GM21423 (cell line): ENCODE measurements at regions not wholly inside any gene's neighbourhood (a gene's known extent, or its start where the extent isn't known, plus 50 kb on each side); places are given as distances from the start of the nearest gene placed in this dataset.
"Not testable (repeated sequence)": the region's sequence is repeated elsewhere in the genome, so short reads cannot be mapped to it uniquely, and the experiment has no call there.

Source experiments
- ATAC-seq: cut with Tn5 transposase; IDR thresholded peaks from one replicate; pipeline ENCODE4 v1.9.1; 2021; ENCODE audit warnings: mild to moderate bottlenecking, moderate library complexity; ENCODE audit not compliant: unreplicated experiment

DNA sequence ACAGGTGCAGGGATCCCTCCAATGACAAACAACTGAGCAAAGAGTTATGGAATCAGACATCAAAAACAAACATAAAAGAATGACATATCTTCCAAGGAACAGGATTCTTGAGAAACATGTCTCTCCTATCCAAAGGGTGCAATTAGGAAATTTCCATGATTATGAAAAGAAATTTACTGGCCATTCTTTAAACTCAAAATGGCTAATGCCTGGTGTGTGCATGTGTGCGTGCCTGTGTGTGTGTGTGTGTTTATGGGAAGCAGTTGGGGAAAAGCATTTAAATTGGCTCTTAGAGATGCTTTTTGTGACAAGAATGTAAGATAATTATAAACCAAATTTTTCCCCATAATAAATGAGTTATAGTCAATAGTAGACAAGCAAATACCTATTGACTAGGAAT lies 320.5 kb upstream of the THBS1 start:
- ATAC-seq: no peak

DNA sequence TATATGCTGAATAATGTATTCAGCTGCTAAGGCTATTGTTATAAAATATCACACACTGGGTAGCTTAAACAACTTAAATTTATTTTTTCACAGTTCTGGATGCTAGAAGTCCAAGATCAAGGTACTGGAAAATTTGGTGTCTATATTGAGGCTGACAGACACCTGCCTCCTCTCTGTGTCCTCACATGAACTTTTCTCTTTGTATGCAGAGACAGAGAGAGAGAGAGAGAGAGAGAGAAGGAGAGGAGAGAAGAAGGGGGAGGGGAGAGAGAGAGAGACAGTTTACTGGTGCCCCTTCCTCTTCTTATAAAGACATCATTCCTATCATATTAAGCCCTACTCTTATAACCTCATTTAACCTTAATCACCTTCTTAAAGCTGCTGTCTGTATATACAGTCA lies 320.1 kb upstream of the THBS1 start:
- no peak for ATAC-seq

DNA sequence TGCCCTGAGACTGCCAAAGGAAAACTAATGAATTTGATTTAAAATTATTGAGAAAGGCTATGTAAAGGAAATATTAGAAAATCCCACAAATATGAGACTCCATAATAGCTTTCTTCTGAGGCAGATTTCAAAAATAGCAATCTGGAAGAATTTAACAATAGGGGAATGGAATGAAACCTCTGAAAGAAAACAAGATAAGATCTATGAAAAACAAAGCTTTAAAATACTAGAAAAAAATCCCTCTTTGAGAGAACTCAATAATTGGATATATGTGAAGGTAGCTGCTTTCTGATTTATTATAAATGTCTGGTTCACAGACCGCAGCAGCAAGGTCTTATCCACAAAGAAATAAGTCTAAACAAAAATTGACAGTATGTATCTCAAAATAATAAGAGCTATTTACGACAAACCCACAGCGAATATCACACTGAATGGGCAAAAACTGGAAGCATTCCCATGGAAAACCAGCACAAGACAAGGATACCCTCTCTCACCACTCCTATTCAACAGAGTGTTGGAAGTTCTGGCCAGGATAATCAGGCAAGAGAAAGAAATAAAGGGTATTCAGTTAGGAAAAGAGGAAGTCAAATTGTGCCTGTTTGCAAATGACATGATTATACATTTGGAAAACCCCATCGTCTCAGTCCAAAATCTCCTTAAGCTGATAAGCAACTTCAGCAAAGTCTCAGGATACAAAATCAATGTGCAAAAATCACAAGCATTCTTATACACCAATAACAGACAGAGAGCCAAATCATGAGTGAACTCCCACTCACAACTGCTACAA lies 319.3 kb upstream of the THBS1 start:
- ATAC-seq: not testable (repeated sequence)

DNA sequence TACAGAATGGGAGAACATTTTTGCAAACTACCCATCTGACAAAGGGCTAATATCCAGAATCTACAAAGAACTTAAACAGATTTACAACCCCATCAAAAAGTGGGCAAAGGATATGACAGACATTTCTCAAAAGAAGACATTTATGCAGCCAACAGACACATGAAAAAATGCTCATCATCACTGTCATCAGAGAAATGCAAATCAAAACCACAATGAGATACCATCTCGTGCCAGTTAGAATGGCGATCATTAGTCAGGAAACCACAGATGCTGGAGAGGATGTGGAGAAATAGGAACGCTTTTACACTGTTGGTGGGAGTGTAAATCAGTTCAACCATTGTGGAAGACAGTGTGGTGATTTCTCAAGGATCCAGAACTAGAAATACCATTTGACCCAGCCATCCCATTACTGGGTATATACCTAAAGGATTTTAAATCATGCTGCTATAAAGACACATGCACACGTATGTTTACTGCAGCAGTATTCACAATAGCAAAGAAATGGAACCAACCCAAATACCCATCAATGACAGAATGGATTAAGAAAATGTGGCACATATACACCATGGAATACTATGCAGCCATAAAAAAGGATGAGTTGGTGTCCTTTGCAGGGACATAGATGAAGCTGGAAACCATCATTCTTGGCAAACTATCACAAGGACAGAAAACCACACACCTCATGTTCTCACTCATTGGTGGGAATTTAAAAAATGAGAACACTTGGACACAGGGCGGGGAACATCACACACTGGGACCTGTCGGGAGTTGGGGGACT lies 317.7 kb upstream of the THBS1 start:
- not testable (repeated sequence) for ATAC-seq

DNA sequence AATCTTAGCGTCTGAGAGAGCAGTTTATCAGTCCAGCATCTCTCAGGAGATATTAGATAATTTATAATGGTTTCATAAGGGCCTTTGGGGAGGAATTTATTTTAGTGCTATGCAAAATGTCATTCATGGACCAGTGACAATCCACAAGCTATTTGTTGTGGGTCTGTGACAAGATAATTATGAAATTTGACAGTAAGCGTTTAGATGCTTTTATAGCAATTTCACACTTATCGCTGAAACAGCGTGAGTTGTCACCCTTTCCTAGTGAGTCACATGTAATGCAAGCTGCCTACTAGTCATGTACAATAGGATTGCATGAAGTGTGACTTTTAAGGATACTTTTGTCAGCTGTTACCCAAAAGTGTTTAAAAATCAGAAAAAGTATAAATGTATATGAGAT lies 315.6 kb upstream of the THBS1 start:
- ATAC-seq: no peak

DNA sequence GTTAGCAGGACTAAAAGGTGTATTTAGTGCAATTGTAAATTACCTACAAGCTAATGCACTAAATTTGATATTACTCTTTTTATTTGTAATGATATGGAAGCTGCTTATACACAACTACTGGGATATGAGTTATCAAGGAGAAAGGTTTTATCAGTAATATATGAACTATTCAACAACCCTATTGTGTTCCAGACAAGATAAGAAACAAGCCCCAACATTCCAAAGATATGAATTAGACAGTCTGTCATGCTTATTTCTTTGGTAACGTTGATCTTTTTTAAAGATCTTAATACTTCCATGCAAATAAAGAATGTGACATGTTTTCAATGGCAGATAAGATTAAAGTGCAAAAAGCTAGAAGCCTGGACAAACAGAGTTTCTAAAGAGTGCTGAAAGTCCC lies 314.0 kb upstream of the THBS1 start:
- no peak for ATAC-seq

DNA sequence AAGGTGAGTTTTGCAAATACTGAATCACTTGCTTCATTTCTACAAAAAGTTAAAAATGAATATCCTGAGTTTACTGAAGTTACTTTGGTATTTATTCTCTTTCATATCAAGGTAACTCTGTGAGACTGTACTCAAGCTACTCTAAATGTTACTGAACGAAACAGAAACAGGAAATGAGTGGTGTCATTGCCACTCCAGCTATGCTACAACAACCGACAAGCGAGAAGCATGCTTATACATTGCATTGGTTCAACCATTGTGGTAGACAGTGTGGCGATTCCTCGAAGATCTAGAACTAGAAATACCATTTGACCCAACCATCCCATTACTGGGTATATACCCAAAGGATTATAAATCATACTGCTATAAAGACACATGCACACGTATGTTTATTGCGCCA lies 313.2 kb upstream of the THBS1 start:
- no peak for ATAC-seq

DNA sequence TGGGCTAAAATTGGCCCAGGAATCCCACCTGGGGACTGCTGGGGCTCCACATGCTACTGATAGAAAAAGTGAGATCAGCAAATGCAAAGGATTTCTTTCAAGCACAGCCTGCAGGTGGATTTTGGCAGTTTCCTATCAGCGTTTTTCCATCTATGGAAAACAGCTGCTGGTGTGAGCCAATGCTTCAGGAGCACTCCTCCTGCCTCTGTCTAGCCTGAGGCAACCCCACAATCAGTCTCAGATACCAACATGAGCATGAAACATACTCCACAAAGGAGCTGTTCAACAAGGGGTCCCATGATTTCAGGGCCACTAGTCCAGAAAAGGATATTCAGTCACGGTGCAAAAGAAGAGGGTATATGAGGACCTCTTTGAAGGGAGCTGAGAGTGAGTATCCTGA lies 311.5 kb upstream of the THBS1 start:
- ATAC-seq: no peak

DNA sequence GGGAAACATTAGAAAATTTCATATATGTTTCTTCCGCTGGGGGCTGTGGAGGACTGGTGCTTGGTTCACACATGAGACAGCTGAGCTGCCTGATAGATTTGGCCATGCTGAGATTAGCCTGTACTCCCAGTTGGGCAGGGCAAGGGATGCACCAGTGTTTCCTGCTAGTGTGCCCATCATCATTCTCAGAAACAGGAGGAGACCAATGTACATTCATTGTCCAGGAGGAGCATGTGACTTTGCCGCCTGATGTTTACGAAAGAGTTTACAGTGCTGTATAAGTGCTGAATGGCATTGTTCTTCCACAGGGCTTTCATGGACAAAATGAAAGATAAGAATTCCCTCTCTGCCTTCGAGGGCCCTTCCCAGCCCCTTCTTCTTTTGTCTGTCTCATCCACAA lies 311.1 kb upstream of the THBS1 start:
- no peak for ATAC-seq

DNA sequence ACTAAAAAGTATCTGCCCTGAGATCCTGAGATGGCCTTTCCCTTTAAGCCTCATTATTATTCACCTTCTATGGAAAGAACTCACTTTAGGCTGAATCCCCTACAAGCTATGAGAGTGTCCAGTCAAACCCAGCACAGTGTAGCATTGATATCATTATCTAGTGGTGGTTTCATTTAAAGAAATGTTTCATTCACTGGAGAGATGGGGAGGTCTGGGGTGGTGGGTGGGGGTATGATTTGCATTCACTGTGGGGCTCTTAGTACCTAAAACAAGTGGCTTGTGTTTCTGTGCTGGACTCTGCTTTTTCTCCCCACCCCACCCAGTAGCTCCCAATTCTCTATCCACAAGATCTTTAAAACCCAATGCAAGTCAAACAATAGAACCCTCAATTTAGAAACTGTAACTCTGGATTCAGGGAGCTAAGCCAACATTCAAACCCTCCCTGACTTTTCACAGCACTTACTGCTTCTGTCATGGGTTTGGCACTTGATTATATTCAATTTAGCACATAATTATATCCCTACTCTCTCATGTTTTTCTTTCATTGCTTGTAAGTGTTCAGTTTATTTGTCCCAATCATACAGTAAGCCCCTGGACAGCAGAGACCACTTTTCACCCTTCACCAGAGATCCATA lies 310.5 kb upstream of the THBS1 start:
- ATAC-seq: no peak

DNA sequence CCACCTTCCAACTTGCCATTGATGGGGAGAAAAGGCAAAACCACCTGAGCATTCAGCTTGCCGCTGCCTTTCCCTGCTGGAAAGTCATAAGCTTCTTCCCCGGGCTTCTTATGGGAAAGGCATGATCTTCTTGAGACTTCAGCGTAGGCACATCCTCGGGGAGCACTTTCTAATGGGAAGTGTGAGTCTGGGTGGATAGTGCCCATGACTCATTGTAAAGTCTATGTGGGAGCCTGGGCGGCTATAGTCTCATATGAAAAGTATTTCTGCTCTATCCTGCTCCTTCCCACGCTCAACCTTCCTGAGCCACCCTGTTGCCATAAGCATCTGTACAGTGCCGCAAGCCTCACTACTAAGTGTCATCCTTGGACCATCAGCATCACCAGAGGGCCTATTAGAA lies 309.9 kb upstream of the THBS1 start:
- no peak for ATAC-seq

DNA sequence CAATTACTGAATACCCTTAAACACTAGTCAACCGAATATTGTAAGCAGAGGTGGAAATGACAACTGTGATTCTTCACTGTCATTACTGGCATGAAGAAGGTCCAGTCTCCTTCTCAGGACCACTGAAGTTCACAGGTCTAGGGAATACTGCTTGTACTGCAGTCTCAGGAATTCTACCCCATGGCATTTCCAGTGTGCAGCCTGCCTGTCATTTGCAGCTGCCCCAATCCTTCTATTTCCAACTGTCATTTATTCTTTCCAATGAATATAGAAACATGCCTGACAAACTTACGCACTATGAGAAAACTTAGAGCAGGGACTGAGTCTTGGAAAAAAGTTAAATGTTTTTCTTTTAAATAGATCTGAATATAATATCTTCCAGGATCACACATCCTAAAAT lies 308.0 kb upstream of the THBS1 start:
- ATAC-seq: no peak

DNA sequence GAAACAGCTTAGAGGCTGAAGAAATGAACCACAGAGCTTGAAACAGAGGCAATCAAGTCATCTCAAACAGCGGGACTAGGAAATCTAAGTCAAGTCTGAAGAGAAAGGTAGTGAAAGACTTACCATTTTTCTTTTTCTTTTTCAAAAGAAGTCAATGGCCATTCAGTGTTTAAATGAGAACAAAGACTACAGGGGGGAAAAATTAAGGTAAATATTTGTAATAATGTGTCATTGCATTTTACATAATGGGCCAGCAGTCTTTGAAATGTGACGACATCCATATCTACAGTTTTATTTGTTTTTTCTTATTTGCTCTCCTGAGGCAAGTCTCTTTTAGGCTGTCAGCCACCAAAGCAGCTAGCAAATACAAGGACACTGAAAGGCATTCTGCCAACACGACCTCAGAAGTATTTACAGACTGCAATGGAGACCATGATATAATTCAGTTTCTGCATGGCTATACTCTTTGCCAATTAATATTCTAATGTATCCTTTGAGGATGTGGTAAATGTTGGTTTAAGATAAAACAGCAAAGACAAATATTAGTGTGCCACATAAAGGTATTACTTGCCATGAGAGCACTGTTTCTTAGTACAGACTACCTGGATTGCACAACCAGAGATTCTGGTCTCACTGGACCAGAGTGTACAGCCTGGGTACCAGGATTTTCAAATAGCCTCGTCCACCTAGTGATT lies 307.0 kb upstream of the THBS1 start:
- no peak for ATAC-seq

DNA sequence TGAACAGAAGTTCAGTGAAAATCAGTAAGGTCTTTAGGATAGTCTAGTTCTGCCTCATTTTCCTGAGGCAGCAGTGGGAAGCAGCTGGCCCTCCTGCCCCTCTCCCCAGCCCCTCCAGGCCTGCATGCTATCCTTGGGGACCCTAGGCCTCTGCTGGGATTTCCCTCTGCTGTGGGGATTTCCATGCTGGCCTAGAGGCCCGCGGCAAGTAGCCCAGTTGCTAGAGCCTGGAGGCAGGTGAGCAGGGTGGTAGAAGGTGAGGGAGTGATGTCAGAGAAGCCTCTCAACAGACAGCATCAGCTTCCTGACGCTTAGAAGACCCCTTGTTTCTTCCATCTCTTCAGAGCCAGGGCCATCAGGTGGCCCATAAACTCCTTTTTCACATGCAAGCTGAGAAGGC lies 305.8 kb upstream of the THBS1 start:
- no peak for ATAC-seq

DNA sequence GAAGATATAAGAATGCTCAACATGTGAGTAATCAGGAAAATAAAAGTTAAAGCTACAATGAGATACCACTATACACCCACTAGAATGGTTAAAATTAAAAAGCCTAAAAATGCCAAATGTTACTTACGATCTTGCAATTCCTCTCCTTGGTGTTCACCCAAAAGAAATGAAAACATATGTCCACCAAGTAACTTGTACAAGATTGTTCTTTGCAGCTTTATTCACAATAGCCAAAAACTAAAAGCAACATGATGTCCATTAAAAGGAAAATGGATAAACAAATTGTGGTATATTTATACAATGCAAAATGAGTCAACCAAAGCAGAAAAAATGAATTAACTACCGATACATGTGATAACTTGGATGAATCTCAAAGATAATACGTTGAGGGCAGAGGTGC lies 301.6 kb upstream of the THBS1 start:
- ATAC-seq: no peak

DNA sequence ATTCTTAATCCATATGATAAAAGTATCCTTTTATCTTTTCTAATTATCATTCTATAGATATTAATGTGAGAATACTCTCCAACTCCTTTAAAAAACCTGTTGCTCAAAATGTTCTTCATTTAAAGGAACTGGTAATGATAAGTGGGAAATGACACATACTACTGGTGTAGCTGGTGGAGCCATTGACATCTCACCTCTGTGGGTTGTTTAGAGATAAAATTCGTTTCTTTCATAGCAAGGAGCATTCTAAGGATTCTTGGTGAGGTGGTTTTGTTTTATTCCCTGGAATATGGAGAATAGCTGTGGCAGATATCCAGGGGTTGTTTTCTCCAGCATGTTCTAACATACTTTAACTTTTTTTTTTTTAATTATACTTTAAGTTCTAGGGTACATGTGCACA lies 299.8 kb upstream of the THBS1 start:
- ATAC-seq: no peak

DNA sequence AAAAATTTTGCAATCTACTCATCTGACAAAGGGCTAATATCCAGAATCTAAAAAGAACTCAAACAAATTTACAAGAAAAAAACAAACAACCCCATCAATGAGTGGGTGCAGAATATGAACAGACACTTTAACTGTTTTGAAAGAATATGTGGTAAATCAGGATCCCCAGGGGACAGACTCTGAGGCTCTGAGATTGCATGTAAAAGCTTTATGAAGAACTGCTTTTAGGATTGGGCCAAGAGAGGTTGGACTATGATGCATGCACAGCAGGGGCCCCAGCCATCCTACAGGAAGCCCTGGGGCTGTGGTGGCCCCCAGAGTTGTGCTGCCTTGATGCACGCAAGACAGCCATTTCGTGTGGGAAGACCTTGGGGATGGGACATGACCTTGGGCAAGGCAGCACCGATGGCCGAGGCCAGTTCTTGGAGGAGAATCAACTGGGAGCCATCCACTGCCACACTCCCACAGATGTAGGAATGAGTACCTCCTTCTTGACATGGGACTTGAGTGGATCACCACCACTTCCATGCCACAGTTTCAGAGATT lies 298.1 kb upstream of the THBS1 start:
- ATAC-seq: no peak

DNA sequence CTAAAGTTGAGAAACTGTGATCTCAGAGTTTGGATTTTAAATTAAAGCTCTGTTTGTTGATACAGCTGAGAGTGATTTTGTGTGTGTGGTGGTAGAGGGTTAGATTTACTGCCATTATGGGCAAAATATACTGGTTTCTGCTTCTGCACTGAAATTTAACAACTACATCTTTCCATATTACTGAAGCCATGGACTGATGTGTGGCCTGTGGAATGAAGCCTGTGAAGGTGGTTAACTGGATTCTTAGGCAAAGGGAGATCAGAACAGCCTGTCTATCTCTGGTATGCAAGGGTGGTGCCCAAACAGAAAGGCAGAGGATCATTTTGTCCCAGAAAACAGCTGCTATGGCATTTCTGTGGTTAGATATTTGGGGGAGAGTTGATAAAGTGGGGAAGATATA lies 297.3 kb upstream of the THBS1 start:
- no peak for ATAC-seq

DNA sequence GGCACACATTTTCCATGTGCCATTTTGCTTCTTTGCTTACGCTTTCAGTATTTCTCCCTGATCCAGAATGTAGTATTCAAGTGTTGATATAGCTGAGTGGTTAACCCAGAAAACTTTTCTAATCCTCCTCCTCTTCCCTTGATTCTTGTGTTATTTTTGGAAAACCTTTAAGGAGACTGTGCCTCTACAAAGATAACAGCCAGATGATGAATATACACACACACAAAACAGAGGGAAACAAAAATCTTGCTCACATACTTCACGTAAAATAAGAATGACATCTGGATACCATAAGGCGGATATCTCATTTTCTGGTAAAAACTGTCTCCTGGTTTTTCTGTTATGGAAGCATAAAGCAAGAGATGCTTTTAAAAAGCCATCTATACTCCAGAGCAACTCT lies 295.8 kb upstream of the THBS1 start:
- ATAC-seq: no peak

DNA sequence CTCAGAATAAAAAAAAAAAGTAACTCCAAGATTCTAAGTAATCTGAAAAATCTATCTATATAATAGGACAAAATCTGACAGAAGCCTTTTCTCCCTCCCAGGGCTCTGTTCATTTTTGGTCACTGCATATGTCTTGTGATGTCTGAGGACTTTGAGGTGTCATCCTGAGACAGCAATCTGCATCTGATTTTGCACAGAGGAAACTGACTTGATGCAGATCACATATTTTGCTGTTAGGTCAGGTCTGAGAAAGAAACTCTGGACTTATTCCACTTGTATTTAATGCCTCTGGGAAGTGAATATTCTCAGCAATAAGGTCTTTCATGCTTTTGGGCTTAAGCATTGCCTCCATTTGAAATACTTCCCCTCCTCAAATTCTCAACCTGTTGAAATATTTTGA lies 295.2 kb upstream of the THBS1 start:
- no peak for ATAC-seq

DNA sequence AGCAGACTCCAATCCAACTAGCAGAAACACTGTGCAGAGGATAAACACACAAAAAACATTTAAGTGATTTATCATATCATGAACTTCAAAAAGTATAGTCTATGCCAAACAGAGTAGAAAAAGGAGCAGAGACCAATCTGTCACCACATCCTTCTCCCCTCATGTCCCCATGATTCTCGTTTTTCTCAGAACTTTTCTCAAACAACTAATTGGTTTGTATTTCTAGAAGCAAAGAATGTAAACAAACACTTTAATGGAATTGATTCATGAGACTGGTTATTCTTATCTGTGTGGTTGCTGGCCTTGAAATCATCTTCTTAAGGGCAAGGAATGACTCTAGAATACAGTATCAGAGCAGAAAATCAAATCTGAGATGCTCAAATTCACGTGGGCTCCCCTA lies 294.2 kb upstream of the THBS1 start:
- no peak for ATAC-seq
